BJ (cell line): ENCODE measurements at regions not wholly inside any gene's neighbourhood (a gene's known extent, or its start where the extent isn't known, plus 50 kb on each side); places are given as distances from the start of the nearest gene placed in this dataset.

ENCODE experiments used
- CTCF ChIA-PET: fragments of 350-600 bp; formaldehyde crosslinking; extraction: SDS; loops from one replicate; lab custom pipeline; 2021; ENCODE audit warnings: antibody characterized with exemption, inconsistent platforms; lab: Yijun Ruan, JAX
- POLR2A ChIA-PET: fragments of 300-600 bp; sonication (Branson Sonifier 250); formaldehyde crosslinking; extraction: SDS; loops from one replicate; lab custom pipeline; 2021; ENCODE audit warnings: antibody characterized with exemption; lab: Charles Lee
- DNase-seq: peaks from one replicate; pipeline ENCODE4 v3.0.0-alpha.2; 2011; ENCODE audit warnings: low read depth
- H3K27me3 ChIP-seq: 2 replicates; pipeline ENCODE4 v1.6.0; 2011; ENCODE audit warnings: low read length; ENCODE audit not compliant: control insufficient read depth, insufficient read depth
- H3K36me3 ChIP-seq: 2 replicates; pipeline ENCODE4 v1.5.1; 2011; ENCODE audit warnings: low read length; ENCODE audit not compliant: control insufficient read depth, insufficient read depth
- H3K4me3 ChIP-seq: 2 replicates; pipeline ENCODE4 v1.5.1; 2011; ENCODE audit warnings: low read depth, mild to moderate bottlenecking, control low read depth, low read length
- TF ChIP-seq, protein P1 (sequence below): IDR thresholded peaks from 2 replicates; pipeline ENCODE4 v1.5.1; 2011; ENCODE audit warnings: low read depth, mild to moderate bottlenecking, control low read depth, inconsistent platforms, low read length, moderate library complexity; ENCODE audit not compliant: insufficient read depth

DNA sequence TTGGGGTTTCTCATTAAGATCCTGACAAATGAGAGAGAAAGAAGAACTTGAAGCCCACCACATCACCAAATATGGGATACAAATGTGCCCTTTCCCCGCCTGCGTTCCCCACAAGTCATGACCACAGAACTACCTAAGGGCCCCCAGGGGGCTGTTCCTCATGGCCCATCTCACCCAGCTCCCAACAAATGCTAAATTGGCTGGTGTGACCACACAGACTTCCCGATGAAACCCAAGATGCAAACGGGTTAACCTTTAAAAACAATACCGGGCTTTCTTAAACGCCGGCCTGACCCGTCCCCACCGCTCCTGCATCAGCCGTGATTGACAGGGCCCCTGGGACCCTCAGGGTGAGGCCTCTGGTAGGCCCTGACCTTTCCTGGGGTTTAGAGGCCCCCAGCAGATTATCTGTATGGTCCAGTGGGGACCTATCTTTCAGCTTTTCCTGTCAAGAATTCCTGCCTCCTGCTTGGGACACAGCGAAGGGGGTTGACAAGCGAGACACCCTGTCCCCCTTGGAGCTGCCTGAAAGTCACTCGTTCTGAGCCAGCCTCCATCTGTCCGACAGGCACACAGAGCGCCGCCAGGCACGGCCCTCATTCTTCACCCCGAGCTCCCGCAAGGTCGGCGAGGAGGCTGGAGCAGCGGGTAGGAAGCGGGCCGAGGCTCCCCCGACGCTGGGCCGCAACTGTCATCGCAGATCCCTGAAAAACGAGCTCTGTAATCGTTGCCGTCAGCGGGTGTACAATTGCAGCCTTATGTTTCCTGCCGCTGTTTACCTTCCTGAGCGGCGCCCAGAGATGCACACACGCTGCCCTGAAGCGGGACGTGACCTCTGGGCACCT is 300.1 kb downstream of the FOXL1 start:
- ChIA-PET CTCF (interaction anchor here (1.2 kb wide), 1 partner anchor 12 kb away, joined by 4 read pairs; no protein-coding TSS in a partner anchor), POLR2A (no interaction called here)
- Histone ChIP-seq H3K4me3 (no peak overlapping the region), H3K36me3 (no peaks in the 10 kb centered on the region), H3K27me3 (peaks cover 32% of the 10 kb centered on the region)
- TF ChIP-seq, protein P1, sequence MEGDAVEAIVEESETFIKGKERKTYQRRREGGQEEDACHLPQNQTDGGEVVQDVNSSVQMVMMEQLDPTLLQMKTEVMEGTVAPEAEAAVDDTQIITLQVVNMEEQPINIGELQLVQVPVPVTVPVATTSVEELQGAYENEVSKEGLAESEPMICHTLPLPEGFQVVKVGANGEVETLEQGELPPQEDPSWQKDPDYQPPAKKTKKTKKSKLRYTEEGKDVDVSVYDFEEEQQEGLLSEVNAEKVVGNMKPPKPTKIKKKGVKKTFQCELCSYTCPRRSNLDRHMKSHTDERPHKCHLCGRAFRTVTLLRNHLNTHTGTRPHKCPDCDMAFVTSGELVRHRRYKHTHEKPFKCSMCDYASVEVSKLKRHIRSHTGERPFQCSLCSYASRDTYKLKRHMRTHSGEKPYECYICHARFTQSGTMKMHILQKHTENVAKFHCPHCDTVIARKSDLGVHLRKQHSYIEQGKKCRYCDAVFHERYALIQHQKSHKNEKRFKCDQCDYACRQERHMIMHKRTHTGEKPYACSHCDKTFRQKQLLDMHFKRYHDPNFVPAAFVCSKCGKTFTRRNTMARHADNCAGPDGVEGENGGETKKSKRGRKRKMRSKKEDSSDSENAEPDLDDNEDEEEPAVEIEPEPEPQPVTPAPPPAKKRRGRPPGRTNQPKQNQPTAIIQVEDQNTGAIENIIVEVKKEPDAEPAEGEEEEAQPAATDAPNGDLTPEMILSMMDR = no peak
- DNase-seq = no peak

DNA sequence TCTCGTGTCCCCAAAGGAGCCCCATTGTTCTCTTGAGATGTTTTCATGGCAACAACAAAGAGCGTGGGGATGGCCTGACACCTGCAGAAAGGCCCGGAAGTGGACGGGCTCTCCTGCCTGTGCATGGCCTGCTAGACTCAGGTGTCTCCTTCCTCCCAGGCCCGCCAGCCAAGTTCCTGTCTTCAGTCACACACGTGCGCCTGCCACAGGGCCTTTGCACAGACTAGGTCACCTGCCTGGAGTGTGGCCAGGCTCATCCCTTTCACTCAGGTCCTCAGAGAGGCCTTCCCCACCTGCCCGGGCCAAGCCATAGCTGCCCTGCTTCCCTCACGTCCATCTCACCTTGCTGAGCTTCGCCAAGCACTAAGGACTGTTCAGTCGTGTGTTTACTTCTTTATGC is 300.9 kb downstream of the FOXL1 start:
- Histone ChIP-seq H3K27me3 (peaks cover 35% of the 10 kb centered on the region), H3K4me3 (no peak overlapping the region), H3K36me3 (no peaks in the 10 kb centered on the region)
- no peak for DNase-seq
- TF ChIP-seq, protein P1 = no peak
- ChIA-PET POLR2A (no interaction called here), CTCF (interaction anchor here (1.2 to 1.3 kb wide), 2 partner anchors 13 to 309 kb away, joined by 3 to 4 read pairs; no protein-coding TSS in a partner anchor)

DNA sequence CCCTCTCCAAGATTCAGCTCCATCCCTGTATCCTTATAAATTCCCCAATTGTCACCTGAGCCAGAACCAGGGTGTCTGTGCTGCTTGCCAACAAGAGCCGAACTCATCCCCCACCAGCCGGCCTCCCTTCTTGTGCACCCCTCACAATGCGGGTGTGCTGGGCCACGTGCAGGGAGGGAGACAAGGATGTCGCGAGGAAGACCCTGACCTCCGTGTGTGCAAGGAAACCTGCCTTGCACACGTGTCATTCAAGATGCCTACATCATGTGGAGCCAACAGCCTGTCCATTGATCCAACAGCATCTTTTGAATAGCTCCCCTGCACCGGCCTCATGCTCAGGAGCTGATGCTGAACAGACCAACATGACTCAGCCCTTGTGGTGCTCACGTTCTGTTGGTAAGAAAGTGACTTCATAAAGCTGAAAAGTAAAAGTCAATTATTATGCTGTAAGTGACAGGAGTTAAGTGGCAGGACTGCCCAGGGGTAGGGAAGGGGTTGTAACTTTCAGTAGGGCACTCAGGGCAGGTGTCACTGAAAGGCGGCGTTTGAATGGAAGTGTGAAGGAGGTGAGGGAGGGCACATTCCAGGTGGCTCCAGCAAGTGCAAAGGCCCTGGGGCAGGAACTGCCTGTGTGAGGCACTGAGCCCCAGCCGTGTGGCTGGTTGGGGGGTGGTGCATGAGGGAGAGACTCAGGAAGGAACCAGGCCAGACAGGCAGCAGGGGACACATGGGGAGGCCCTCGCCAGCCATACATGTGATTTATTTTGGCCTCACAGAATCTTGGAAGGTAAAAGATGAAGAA is 302.2 kb downstream of the FOXL1 start:
- POLR2A ChIA-PET = no interaction called here
- CTCF ChIA-PET = interaction anchor here (1.3 kb wide), 1 partner anchor 310 kb away, joined by 3 read pairs; no protein-coding TSS in a partner anchor
- no peak overlapping the region for H3K4me3 ChIP-seq
- H3K27me3 ChIP-seq = peaks cover 38% of the 10 kb centered on the region
- TF ChIP-seq, protein P1 = no peak
- H3K36me3 ChIP-seq = no peaks in the 10 kb centered on the region
- no peak for DNase-seq

DNA sequence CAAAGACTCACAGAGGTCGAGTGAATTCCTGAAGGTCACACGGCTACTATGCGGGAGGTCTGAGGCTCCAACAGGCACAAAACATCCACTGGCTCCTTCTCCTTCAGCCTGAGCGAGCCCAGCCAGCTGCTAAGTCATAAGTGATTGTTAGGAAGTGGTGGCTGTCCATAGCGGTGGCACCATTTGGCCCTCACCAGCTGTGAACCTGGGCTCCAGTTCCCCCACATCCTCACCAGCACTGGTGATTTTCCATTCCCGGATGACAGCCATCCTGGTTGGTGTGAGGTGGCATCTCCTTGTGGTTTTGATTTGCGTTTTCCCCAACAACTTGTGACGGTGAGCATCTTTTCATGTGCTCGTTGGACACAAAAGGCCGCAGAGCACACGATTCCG is 302.8 kb downstream of the FOXL1 start:
- POLR2A ChIA-PET = no interaction called here

More for the DNA sequence above, 302.8 kb downstream of the FOXL1 start:
- TF ChIP-seq, protein P1 = no peak
- no peak overlapping the region for H3K4me3 ChIP-seq
- no peaks in the 10 kb centered on the region for H3K36me3 ChIP-seq
- no peak for DNase-seq
- peaks cover 37% of the 10 kb centered on the region for H3K27me3 ChIP-seq
- CTCF ChIA-PET = no interaction called here
